SK-N-MC (cell line): ENCODE measurements at regions not wholly inside any gene's neighbourhood (a gene's known extent, or its start where the extent isn't known, plus 50 kb on each side); places are given as distances from the start of the nearest gene placed in this dataset.
"Not testable (repeated sequence)": the region's sequence is repeated elsewhere in the genome, so short reads cannot be mapped to it uniquely, and the experiment has no call there.

Source experiments
- DNase-seq: peaks from one replicate; pipeline ENCODE4 v3.0.0-alpha.2; 2011; ENCODE audit warnings: low read depth, low spot score
- H3K27ac ChIP-seq: fragments of 200-600 bp; sonication (generic); 2 replicates; pipeline ENCODE4 v1.5.1; 2016; ENCODE audit warnings: mixed run types
- H3K36me3 ChIP-seq: fragments of 200-600 bp; sonication (generic); 2 replicates; pipeline ENCODE4 v1.6.1; 2017; ENCODE audit warnings: antibody characterized with exemption, low read length, mixed read lengths; ENCODE audit not compliant: insufficient read depth
- H3K4me3 ChIP-seq: fragments of 200-600 bp; sonication (generic); 2 replicates; pipeline ENCODE4 v1.5.1; 2016
- H3K9ac ChIP-seq: fragments of 200-600 bp; sonication (generic); 2 replicates; pipeline ENCODE4 v1.8.0; 2017; ENCODE audit warnings: mixed run types, mixed read lengths; ENCODE audit not compliant: insufficient read length
- H3K9me3 ChIP-seq: fragments of 200-600 bp; sonication (generic); 2 replicates; pipeline ENCODE4 v1.6.1; 2017; ENCODE audit warnings: low read depth, mild to moderate bottlenecking, antibody characterized with exemption, low read length, moderate library complexity, mixed read lengths
- EZH2 ChIP-seq: fragments of 200-600 bp; sonication (generic); IDR thresholded peaks from one replicate; pipeline ENCODE4 v1.6.1; 2017; ENCODE audit warnings: antibody characterized with exemption
- FOXP2 ChIP-seq: optimal IDR thresholded peaks from 2 replicates; pipeline ENCODE3; 2011; ENCODE audit warnings: mild to moderate bottlenecking, moderate library complexity; ENCODE audit not compliant: insufficient read depth; ENCODE audit errors: extremely low read length, control extremely low read depth
- POLR2AphosphoS5 ChIP-seq: IDR thresholded peaks from 2 replicates; pipeline ENCODE4 v1.6.1; 2012; ENCODE audit warnings: mild to moderate bottlenecking, low read depth, low read length, borderline replicate concordance

- no peak overlapping the region for H3K9ac ChIP-seq
- no peak for DNase-seq
Observed at GRCh38 chr15:66868918-66869317, 166.9 kb downstream of the SMAD6 start.

GRCh38 chr15:66870880-66871388 is 168.9 kb downstream of the SMAD6 start:
- Histone ChIP-seq H3K27ac (no peak overlapping the region), H3K4me3 (no peak overlapping the region), H3K9me3 (no peaks in the 10 kb centered on the region), H3K36me3 (no peaks in the 10 kb centered on the region), H3K9ac (no peak overlapping the region)
- no peak for DNase-seq
- TF ChIP-seq FOXP2 = no peak
- no peak for TF ChIP-seq POLR2AphosphoS5

More at GRCh38 chr15:66868918-66869317, 166.9 kb downstream of the SMAD6 start:
- no peak for TF ChIP-seq POLR2AphosphoS5
- no peak for TF ChIP-seq EZH2
- TF ChIP-seq FOXP2 = no peak
- Histone ChIP-seq H3K9me3 (no peaks in the 10 kb centered on the region), H3K4me3 (no peak overlapping the region), H3K36me3 (no peaks in the 10 kb centered on the region), H3K27ac (no peak overlapping the region)

- Histone ChIP-seq H3K4me3 (no peak overlapping the region), H3K36me3 (no peaks in the 10 kb centered on the region), H3K9me3 (no peaks in the 10 kb centered on the region), H3K9ac (no peak overlapping the region), H3K27ac (no peak overlapping the region; the same call in 1 of the 2 replicates)
- TF ChIP-seq FOXP2 (no peak), POLR2AphosphoS5 (no peak), EZH2 (no peak)
- DNase-seq = no peak
Observed at GRCh38 chr15:66872405-66872804, 170.4 kb downstream of the SMAD6 start.

- H3K9ac ChIP-seq, DNase-seq, H3K4me3 ChIP-seq, H3K27ac ChIP-seq, H3K9me3 ChIP-seq, H3K36me3 ChIP-seq: not testable (repeated sequence)
Observed at GRCh38 chr15:66873331-66873730, 171.3 kb downstream of the SMAD6 start.

- Histone ChIP-seq H3K9me3 (no peaks in the 10 kb centered on the region), H3K4me3 (no peak overlapping the region), H3K9ac (no peak overlapping the region), H3K27ac (no peak overlapping the region), H3K36me3 (no peaks in the 10 kb centered on the region)
- TF ChIP-seq FOXP2 (no peak), POLR2AphosphoS5 (no peak), EZH2 (no peak)
- DNase-seq = no peak
Observed at GRCh38 chr15:66873856-66874255, 171.8 kb downstream of the SMAD6 start.

- Histone ChIP-seq H3K36me3 (no peaks in the 10 kb centered on the region), H3K27ac (no peak overlapping the region), H3K4me3 (no peak overlapping the region), H3K9me3 (no peaks in the 10 kb centered on the region), H3K9ac (no peak overlapping the region)
- no peak for DNase-seq
- no peak for TF ChIP-seq FOXP2
- no peak for TF ChIP-seq EZH2
- no peak for TF ChIP-seq POLR2AphosphoS5
Observed at GRCh38 chr15:66875588-66876420, 173.8 kb downstream of the SMAD6 start.

- H3K36me3 ChIP-seq = no peaks in the 10 kb centered on the region
- H3K9ac ChIP-seq = no peak overlapping the region
- no peak overlapping the region for H3K4me3 ChIP-seq
- TF ChIP-seq POLR2AphosphoS5 (no peak), FOXP2 (no peak), EZH2 (no peak)
- H3K27ac ChIP-seq = no peak overlapping the region
- no peak for DNase-seq
- H3K9me3 ChIP-seq = no peaks in the 10 kb centered on the region
Observed at GRCh38 chr15:66876421-66876730, 174.3 kb downstream of the SMAD6 start.

GRCh38 chr15:66876731-66877476 is 174.9 kb downstream of the SMAD6 start:
- no peak for DNase-seq
- H3K4me3 ChIP-seq = no peak overlapping the region
- H3K9ac ChIP-seq = no peak overlapping the region
- no peaks in the 10 kb centered on the region for H3K9me3 ChIP-seq
- TF ChIP-seq POLR2AphosphoS5 (no peak), FOXP2 (no peak), EZH2 (no peak)
- H3K27ac ChIP-seq = no peak overlapping the region
- H3K36me3 ChIP-seq = no peaks in the 10 kb centered on the region
